AG09309 (cell line): ENCODE measurements at regions not wholly inside any gene's neighbourhood (a gene's known extent, or its start where the extent isn't known, plus 50 kb on each side); places are given as distances from the start of the nearest gene placed in this dataset.

ENCODE experiments used
- DNase-seq: peaks from one replicate; pipeline ENCODE4 v3.0.0-alpha.2; 2010; ENCODE audit warnings: low read depth
- H3K4me3 ChIP-seq: 2 replicates; pipeline ENCODE4 v1.5.1; 2011; ENCODE audit warnings: mild to moderate bottlenecking, low read depth, low read length, moderate library complexity; ENCODE audit not compliant: control insufficient read depth
- TF ChIP-seq, protein P1 (sequence below): IDR thresholded peaks from 2 replicates; pipeline ENCODE4 v1.5.1; 2011; ENCODE audit warnings: mild to moderate bottlenecking, low read depth, low read length, inconsistent platforms; ENCODE audit not compliant: insufficient read depth, control insufficient read depth; ENCODE audit errors: missing control alignments

DNA sequence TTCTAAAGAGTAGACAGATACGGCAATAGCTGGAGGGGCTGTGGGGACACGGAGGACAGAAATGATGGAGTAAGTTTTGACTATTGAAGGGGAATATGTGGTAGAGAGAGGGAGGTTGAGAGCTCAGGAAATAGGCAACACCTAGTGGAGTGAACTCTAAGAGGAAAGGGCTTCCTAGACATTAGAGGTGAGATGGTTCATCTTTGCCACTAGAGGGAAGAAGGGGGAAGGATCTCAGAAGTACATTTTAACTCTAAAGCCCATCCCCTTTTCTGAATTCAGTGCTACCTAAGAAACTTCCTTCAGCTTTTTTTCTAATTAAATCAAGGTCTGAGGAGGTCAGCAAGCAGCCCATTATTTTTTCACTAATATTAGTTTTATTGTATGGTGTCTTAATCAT, 689.4 kb upstream of the MAP3K7 start:
- TF ChIP-seq, protein P1, sequence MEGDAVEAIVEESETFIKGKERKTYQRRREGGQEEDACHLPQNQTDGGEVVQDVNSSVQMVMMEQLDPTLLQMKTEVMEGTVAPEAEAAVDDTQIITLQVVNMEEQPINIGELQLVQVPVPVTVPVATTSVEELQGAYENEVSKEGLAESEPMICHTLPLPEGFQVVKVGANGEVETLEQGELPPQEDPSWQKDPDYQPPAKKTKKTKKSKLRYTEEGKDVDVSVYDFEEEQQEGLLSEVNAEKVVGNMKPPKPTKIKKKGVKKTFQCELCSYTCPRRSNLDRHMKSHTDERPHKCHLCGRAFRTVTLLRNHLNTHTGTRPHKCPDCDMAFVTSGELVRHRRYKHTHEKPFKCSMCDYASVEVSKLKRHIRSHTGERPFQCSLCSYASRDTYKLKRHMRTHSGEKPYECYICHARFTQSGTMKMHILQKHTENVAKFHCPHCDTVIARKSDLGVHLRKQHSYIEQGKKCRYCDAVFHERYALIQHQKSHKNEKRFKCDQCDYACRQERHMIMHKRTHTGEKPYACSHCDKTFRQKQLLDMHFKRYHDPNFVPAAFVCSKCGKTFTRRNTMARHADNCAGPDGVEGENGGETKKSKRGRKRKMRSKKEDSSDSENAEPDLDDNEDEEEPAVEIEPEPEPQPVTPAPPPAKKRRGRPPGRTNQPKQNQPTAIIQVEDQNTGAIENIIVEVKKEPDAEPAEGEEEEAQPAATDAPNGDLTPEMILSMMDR: no peak
- DNase-seq: no peak
- no peak overlapping the region for H3K4me3 ChIP-seq

DNA sequence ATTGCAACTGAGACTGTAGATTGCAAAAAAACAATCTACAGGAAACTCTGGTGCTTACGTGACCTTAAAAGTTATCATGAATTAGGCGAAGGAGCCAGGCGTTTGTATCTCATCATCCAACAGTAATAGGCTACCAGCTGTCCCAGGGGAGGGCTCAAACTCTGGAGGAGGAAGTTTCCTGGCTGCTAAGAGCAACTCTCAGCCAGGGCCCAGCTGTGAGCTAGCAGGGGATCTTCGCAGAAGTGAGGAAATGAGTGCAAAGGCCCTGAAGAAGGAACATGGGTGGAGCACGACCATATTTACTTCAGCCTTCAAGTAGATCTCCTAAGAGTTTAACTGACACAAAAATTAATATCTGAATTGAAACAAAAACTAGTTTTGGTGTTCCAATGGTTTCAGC, 686.9 kb upstream of the MAP3K7 start:
- no peak overlapping the region for H3K4me3 ChIP-seq
- TF ChIP-seq, protein P1: no peak
- DNase-seq: no peak

DNA sequence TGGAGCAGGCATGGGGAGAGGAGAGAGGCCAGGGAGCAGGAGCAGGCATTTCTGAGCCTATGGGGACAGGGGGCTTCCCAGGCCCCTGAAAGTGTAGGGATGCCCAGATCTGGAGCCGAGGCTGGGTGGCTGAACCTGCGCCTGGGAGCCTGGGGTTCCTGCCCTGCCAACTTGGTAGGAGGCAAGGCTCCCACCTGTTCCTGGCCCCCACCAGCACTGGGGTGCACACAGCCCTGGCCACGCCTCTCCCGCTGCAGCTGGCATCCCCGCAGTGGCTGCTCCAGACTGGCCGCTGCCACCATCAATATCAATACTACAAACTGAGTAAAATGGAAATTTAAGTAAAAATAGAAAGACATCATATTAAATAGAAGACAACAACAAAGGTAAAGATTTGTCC, 684.9 kb upstream of the MAP3K7 start:
- H3K4me3 ChIP-seq: no peak overlapping the region
- TF ChIP-seq, protein P1: no peak
- no peak for DNase-seq

DNA sequence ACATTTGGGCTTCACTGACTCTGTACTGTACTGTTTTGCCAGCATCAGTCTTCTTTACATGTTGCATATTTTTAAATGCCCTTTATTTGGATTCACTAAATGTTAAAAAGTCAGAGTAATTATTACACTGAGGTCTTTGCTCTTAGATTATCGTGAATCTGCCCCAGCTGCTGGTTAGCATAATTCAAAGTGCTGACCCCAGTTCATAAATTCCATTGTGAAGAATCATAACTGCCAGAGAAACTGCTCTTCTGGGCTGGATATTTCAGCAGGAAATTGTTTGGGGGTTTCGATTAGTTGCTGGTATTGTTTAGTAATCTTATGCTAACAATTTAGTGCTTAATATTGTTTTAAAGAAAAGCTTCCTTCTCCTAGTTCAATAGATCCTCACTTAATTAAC, 682.1 kb upstream of the MAP3K7 start:
- no peak overlapping the region for H3K4me3 ChIP-seq

DNA sequence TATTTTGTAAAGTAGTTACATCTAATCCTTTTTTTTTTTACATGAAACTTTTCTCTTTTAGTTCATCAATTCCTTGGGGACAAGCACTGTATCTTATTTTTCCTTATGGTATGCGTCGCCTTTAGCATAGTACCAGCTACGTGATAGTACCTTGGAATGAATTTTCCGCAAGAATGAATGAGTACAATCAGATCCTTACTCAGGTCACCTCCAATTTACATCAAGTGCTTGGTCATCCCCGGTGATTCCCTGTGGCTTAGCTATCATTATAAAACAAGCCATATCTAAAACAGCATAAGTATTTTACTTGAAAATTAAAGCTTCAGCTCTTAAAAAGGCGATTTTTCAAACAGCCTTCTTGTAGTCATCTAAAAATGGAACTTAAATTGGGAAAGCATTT, 680.4 kb upstream of the MAP3K7 start:
- no peak overlapping the region for H3K4me3 ChIP-seq
- DNase-seq: no peak
- TF ChIP-seq, protein P1: no peak

More for the DNA sequence above, 682.1 kb upstream of the MAP3K7 start:
- TF ChIP-seq, protein P1: no peak
- no peak for DNase-seq

DNA sequence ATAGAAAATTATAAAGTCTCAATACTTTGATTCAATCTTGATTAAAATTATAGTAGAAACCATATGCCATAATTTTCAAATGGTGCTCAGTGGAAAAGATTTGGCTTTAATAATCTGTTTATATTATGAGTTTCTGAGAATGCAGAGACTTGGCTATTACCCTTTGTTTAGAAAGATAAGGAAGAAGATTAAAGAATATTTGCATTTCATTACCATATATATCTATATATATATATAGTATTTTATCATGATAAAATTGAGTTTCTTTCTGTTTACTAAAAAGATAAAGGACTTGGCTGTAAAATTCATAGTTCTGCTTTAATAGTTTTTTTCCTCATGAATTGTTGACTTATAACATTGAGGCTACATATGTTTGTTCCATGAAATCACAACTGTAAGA, 679.3 kb upstream of the MAP3K7 start:
- TF ChIP-seq, protein P1: no peak
- no peak overlapping the region for H3K4me3 ChIP-seq
- DNase-seq: no peak

DNA sequence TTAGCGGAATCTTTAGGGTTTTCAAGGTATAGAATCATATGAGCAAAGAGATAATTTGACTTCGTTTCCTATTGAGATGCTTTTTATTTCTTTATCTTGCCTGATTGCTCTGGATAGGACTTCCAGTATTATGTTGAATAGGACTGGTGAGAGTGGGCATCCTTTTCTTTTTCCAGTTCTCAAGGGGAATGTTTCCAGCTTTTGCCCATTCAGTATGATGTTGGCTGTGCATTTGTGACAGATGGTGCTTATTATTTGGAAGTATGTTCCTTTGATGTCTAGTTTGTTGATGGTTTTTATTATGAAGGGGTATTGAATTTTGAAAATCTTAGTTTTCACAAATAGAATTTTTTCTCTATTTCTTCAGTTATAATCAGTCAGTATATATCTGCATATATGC, 656.6 kb upstream of the MAP3K7 start:
- TF ChIP-seq, protein P1: no peak
- no peak for DNase-seq
- H3K4me3 ChIP-seq: no peak overlapping the region
